KMS-11 (cell line): ENCODE measurements at regions not wholly inside any gene's neighbourhood (a gene's known extent, or its start where the extent isn't known, plus 50 kb on each side); places are given as distances from the start of the nearest gene placed in this dataset.

Experiments used
- H2AFZ ChIP-seq: fragments of 200-600 bp; sonication (generic); 2 replicates; pipeline ENCODE4 v1.6.1; 2016; ENCODE audit warnings: antibody characterized with exemption, mixed run types, low read depth
- H3K27ac ChIP-seq: fragments of 200-600 bp; sonication (generic); 2 replicates; pipeline ENCODE4 v1.6.1; 2016; ENCODE audit warnings: mild to moderate bottlenecking, mixed run types
- H3K27me3 ChIP-seq: fragments of 200-600 bp; sonication (generic); 2 replicates; pipeline ENCODE4 v1.6.1; 2017; ENCODE audit warnings: mild to moderate bottlenecking, low read depth, mixed run types, moderate library complexity; ENCODE audit not compliant: insufficient read depth
- H3K36me3 ChIP-seq: fragments of 200-600 bp; sonication (generic); 2 replicates; pipeline ENCODE4 v1.6.1; 2017; ENCODE audit warnings: mild to moderate bottlenecking, mixed run types; ENCODE audit not compliant: insufficient read depth
- H3K4me1 ChIP-seq: fragments of 200-600 bp; sonication (generic); 2 replicates; pipeline ENCODE4 v1.6.1; 2016; ENCODE audit warnings: mild to moderate bottlenecking, low read depth, mixed run types; ENCODE audit not compliant: poor library complexity, severe bottlenecking
- H3K4me2 ChIP-seq: fragments of 200-600 bp; sonication (generic); 2 replicates; pipeline ENCODE4 v1.7.0; 2016; ENCODE audit warnings: mild to moderate bottlenecking, mixed run types
- H3K4me3 ChIP-seq: fragments of 200-600 bp; sonication (generic); IDR thresholded peaks from 2 replicates; pipeline ENCODE4 v1.6.1; 2017; ENCODE audit warnings: low read depth, low read length, mixed read lengths; ENCODE audit not compliant: insufficient read depth
- H3K79me2 ChIP-seq: fragments of 200-600 bp; sonication (generic); 2 replicates; pipeline ENCODE4 v1.6.1; 2016; ENCODE audit warnings: low read depth, mixed run types; ENCODE audit not compliant: insufficient read depth
- H3K9ac ChIP-seq: fragments of 200-600 bp; sonication (generic); 2 replicates; pipeline ENCODE4 v1.6.1; 2016; ENCODE audit warnings: mild to moderate bottlenecking, mixed run types
- H4K20me1 ChIP-seq: fragments of 200-600 bp; sonication (generic); 2 replicates; pipeline ENCODE4 v1.6.1; 2016; ENCODE audit warnings: mild to moderate bottlenecking, mixed run types; ENCODE audit not compliant: insufficient read depth
- CTCF ChIP-seq: fragments of 200-600 bp; sonication (generic); conservative IDR thresholded peaks from 2 replicates; pipeline ENCODE4 v1.6.1; 2017; ENCODE audit warnings: low read depth, mild to moderate bottlenecking, antibody characterized with exemption, low read length, moderate library complexity, mixed read lengths

DNA sequence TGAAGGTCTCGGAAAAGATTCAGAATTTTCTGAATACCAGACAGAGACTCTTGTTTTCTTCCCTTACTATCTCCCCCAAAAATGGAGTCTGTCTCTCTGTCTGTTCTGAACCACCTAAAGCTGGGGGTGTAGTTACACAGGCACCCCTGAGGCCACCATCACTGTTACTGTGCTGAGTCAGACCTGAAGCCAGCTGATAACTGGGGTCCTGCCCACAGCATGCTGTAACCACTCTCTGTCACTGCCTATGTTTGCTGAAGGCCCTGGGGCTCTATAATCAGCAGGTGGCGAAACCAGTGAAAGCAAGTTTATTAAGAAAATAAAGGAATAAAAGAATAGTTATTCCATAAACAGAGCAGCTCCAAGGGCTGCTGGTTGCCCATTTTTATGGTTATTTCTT lies 575.2 kb upstream of the POT1 start:
- no peak overlapping the region for H3K27ac ChIP-seq
- no peaks in the 10 kb centered on the region for H3K79me2 ChIP-seq
- H3K27me3 ChIP-seq: no peaks in the 10 kb centered on the region
- no peaks in the 10 kb centered on the region for H3K36me3 ChIP-seq
- H3K4me2 ChIP-seq: no peak overlapping the region
- no peak overlapping the region for H2AFZ ChIP-seq
- no peaks in the 10 kb centered on the region for H3K4me1 ChIP-seq
- H3K4me3 ChIP-seq: no peak overlapping the region
- H3K9ac ChIP-seq: no peak overlapping the region
- TF ChIP-seq CTCF: no peak
- no peaks in the 10 kb centered on the region for H4K20me1 ChIP-seq

- no peak for TF ChIP-seq CTCF
- no peak overlapping the region for H3K9ac ChIP-seq
- H3K36me3 ChIP-seq: no peaks in the 10 kb centered on the region
- H3K4me1 ChIP-seq: no peaks in the 10 kb centered on the region
- no peaks in the 10 kb centered on the region for H4K20me1 ChIP-seq
- H3K4me2 ChIP-seq: no peak overlapping the region
- no peak overlapping the region for H2AFZ ChIP-seq
- H3K27me3 ChIP-seq: no peaks in the 10 kb centered on the region
- H3K4me3 ChIP-seq: no peak overlapping the region
- H3K27ac ChIP-seq: no peak overlapping the region
- no peaks in the 10 kb centered on the region for H3K79me2 ChIP-seq
Observed at GRCh38 chr7:125495997-125496396, 566.4 kb upstream of the POT1 start.

DNA sequence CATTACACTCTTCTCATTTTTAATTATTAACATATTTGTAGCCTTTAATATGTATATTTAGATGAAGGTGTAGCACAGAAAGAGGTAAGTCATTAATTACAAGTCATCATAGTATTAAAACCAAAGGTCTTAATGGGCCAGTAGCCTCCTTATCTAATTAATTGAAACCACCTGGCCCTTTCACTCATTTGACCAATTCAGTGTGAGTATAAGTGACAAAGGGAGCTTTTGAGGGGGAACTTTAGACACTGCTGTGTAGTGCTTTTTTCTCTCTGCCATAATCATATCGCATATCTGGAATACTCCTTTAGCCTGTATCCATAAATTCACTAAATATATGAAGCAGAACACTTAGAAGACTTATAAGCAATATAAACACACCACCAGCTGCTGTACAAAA lies 562.9 kb upstream of the POT1 start:
- Histone ChIP-seq H3K27ac (no peak overlapping the region), H3K4me3 (no peak overlapping the region), H3K4me1 (no peaks in the 10 kb centered on the region), H2AFZ (no peak overlapping the region), H3K27me3 (no peaks in the 10 kb centered on the region), H3K4me2 (no peak overlapping the region), H4K20me1 (no peaks in the 10 kb centered on the region), H3K79me2 (no peaks in the 10 kb centered on the region), H3K36me3 (no peaks in the 10 kb centered on the region), H3K9ac (no peak overlapping the region)
- TF ChIP-seq CTCF: no peak

DNA sequence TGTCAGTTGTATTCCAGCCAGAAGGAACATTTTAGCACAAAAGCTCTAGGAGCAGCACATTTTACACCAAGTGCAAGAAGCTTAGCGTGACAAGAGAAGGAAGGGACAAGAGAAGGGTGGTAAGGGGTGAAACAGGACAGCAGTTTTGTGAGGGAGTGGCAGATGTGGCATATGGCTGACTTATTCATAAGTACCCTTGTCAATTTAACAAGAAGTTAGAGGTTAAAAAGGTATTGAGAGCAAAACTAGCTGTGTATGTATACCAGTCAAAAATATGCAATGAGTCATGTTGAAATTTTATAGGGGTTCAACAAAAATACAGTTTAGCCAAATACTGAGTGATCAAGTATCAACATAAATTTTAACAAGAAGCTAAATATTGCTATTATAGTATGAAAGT lies 561.5 kb upstream of the POT1 start:
- Histone ChIP-seq H3K4me3 (no peak overlapping the region), H3K4me2 (no peak overlapping the region), H2AFZ (no peak overlapping the region), H3K36me3 (no peaks in the 10 kb centered on the region), H3K4me1 (no peaks in the 10 kb centered on the region), H3K79me2 (no peaks in the 10 kb centered on the region), H3K27ac (no peak overlapping the region), H3K27me3 (no peaks in the 10 kb centered on the region), H4K20me1 (no peaks in the 10 kb centered on the region), H3K9ac (no peak overlapping the region)
- TF ChIP-seq CTCF: no peak

GRCh38 chr7:125490167-125490566 lies 560.5 kb upstream of the POT1 start:
- Histone ChIP-seq H3K79me2 (no peaks in the 10 kb centered on the region), H2AFZ (no peak overlapping the region), H3K4me2 (no peak overlapping the region), H3K4me3 (no peak overlapping the region), H3K27me3 (no peaks in the 10 kb centered on the region), H3K9ac (no peak overlapping the region), H4K20me1 (no peaks in the 10 kb centered on the region), H3K27ac (no peak overlapping the region), H3K36me3 (no peaks in the 10 kb centered on the region), H3K4me1 (no peaks in the 10 kb centered on the region)
- no peak for TF ChIP-seq CTCF
